HepG2 (cell line): ENCODE measurements at regions not wholly inside any gene's neighbourhood (a gene's known extent, or its start where the extent isn't known, plus 50 kb on each side); places are given as distances from the start of the nearest gene placed in this dataset.
"Not testable (repeated sequence)": the region's sequence is repeated elsewhere in the genome, so short reads cannot be mapped to it uniquely, and the experiment has no call there.

Experiments
- ATAC-seq: fragments of 200-7000 bp; cut with Tn5 transposase; 3 replicates; pipeline ENCODE4 v1.9.1; 2020; ENCODE audit warnings: mild to moderate bottlenecking, moderate library complexity
- BruUV-seq: library from RNA; stranded (reverse); fragments of 400-500 nt; replicated peaks from 2 replicates; lab custom pipeline; 2021; lab: Mats Ljungman, UMichigan
- CTCF ChIA-PET: fragments of 300-600 bp; formaldehyde crosslinking; extraction: SDS; loops from one replicate; lab custom pipeline; 2021; ENCODE audit warnings: low total read pairs, inconsistent platforms, low intra/inter-chr PET ratio; lab: Yijun Ruan, JAX
- POLR2A ChIA-PET: fragments of 350-600 bp; sonication (Branson Sonifier 250); formaldehyde crosslinking; loops from one replicate; lab custom pipeline; 2020; ENCODE audit warnings: antibody characterized with exemption, inconsistent platforms; lab: Yijun Ruan, JAX
- DNase-seq: peaks from one replicate; pipeline ENCODE4 v3.0.0-alpha.2; 2015; ENCODE audit warnings: low spot score
- FAIRE-seq: peaks from 3 replicates; lab custom pipeline; 2011; peaks lifted over from hg19 to GRCh38; lab: Jason Lieb, UNC
- H2AFZ ChIP-seq: one replicate; pipeline ENCODE4 v1.6.1; 2011; ENCODE audit warnings: low read length, inconsistent platforms
- H3K27ac ChIP-seq: fragments of 300-600 bp; 3 replicates; pipeline ENCODE4 v1.8.0; 2011; ENCODE audit warnings: mixed run types, mild to moderate bottlenecking, mixed read lengths, low read length, inconsistent platforms; ENCODE audit not compliant: insufficient read depth; ENCODE audit errors: extremely low read length
- H3K27me3 ChIP-seq, 2 experiments: fragments of 200-600 bp in 1 of 2; 2 replicates in 1 of 2; 3 replicates in 1 of 2; pipeline versions ENCODE4 v1.6.0 to v1.8.0; 2011; ENCODE audit warnings: low read length in 2 of 2, mild to moderate bottlenecking in 2 of 2, moderate library complexity in 2 of 2, inconsistent platforms in 1 of 2; ENCODE audit not compliant: insufficient read depth in 2 of 2, control insufficient read depth in 1 of 2
- H3K36me3 ChIP-seq, 2 experiments: fragments of 200-600 bp in 1 of 2; replicated peaks in 1 of 2; 2 replicates in 1 of 2; 3 replicates in 1 of 2; pipeline versions ENCODE4 v1.5.1 to v1.8.0; 2011; ENCODE audit warnings: low read length in 2 of 2, inconsistent platforms in 1 of 2; ENCODE audit not compliant: insufficient read depth in 2 of 2, control insufficient read depth in 1 of 2
- H3K4me1 ChIP-seq: 2 replicates; pipeline ENCODE4 v1.5.1; 2012; ENCODE audit warnings: low read length, inconsistent platforms; ENCODE audit not compliant: insufficient read depth
- H3K4me2 ChIP-seq: 2 replicates; pipeline ENCODE4 v1.6.0; 2011; ENCODE audit warnings: low read depth, low read length, inconsistent platforms
- H3K4me3 ChIP-seq, 3 experiments: fragments of 200-600 bp in 1 of 3; sonication (generic), shearing (Covaris generic) in 1 of 3; replicated peaks in 1 of 3; 2 replicates each; pipeline ENCODE4 v1.5.1; 2011 to 2016; ENCODE audit warnings: low read length in 3 of 3, inconsistent platforms in 2 of 3, low read depth in 2 of 3, mild to moderate bottlenecking in 2 of 3, control low read depth in 1 of 3, mixed read lengths in 1 of 3; ENCODE audit not compliant: insufficient read depth in 1 of 3
- H3K79me2 ChIP-seq: one replicate; pipeline ENCODE4 v1.6.1; 2011; ENCODE audit warnings: low read length, inconsistent platforms; ENCODE audit not compliant: insufficient read depth
- H3K9ac ChIP-seq: 2 replicates; pipeline ENCODE4 v1.6.0; 2011; ENCODE audit warnings: mild to moderate bottlenecking, low read depth, low read length, inconsistent platforms; ENCODE audit not compliant: insufficient read depth
- H3K9me3 ChIP-seq: 2 replicates; pipeline ENCODE4 v1.5.1; 2012; ENCODE audit warnings: mild to moderate bottlenecking, low read length
- H4K20me1 ChIP-seq: 2 replicates; pipeline ENCODE4 v1.6.0; 2011; ENCODE audit warnings: inconsistent platforms, mild to moderate bottlenecking, low read length, moderate library complexity; ENCODE audit not compliant: insufficient read depth
- ONECUT2 ChIP-seq: sonication (generic); formaldehyde crosslinking; IDR thresholded peaks from 2 replicates; pipeline ENCODE4 v1.4.0; 2020; ENCODE audit warnings: missing genetic modification reagents
- SUZ12 ChIP-seq: fragments of 150-350 bp; IDR thresholded peaks from 2 replicates; pipeline ENCODE4 v1.6.1; 2014; ENCODE audit warnings: low read depth, low read length
- ZNF124 ChIP-seq: sonication (generic); formaldehyde crosslinking; IDR thresholded peaks from 2 replicates; pipeline ENCODE4 v1.4.0; 2020; ENCODE audit warnings: missing genetic modification reagents
- WGBS: methylation state at CpG from one replicate; pipeline ENCODE4 v1.1.6; 2017; ENCODE audit warnings: low lambda C conversion rate; 5-methylcytosine and 5-hydroxymethylcytosine counted together
- in situ Hi-C: cut with HindIII; loops from 2 replicates; pipeline ENCODE4 v1.10.0; 2017; ENCODE audit warnings: low pct_unique_long_range_greater_than_20kb; ENCODE audit not compliant: extremely low pct_ligation_motif_present
- intact Hi-C: fragments of 100-400 bp; cut with micrococcal nuclease; formaldehyde crosslinking; loops from one replicate; pipeline ENCODE4 v1.10.0; 2022; ENCODE audit not compliant: unreplicated experiment
- TF ChIP-seq, protein P1 (sequence below): sonication (generic); formaldehyde crosslinking; conservative IDR thresholded peaks from 2 replicates; pipeline ENCODE4 v1.4.0; 2020; ENCODE audit warnings: missing genetic modification reagents

DNA sequence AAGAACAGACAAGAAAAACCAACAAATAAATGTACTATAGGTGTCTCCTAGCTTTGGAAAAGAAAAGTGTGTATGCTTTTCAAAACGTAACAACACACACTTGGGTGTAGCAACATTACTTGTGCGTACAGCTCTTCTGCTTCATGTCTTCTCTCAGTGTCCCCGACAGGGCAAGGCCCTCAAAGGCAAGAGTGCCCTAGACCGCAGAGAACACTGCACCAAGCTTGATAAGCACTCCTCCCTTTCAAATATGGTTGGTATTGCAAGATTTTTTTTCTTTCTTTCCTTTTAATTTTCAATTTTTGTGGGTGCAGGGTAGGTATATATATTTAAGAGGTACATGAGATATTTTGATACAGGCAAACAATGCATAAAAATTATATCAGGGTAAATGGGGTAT is 106.8 kb downstream of the EIF4E start (continued):
- TF ChIP-seq, protein P1, sequence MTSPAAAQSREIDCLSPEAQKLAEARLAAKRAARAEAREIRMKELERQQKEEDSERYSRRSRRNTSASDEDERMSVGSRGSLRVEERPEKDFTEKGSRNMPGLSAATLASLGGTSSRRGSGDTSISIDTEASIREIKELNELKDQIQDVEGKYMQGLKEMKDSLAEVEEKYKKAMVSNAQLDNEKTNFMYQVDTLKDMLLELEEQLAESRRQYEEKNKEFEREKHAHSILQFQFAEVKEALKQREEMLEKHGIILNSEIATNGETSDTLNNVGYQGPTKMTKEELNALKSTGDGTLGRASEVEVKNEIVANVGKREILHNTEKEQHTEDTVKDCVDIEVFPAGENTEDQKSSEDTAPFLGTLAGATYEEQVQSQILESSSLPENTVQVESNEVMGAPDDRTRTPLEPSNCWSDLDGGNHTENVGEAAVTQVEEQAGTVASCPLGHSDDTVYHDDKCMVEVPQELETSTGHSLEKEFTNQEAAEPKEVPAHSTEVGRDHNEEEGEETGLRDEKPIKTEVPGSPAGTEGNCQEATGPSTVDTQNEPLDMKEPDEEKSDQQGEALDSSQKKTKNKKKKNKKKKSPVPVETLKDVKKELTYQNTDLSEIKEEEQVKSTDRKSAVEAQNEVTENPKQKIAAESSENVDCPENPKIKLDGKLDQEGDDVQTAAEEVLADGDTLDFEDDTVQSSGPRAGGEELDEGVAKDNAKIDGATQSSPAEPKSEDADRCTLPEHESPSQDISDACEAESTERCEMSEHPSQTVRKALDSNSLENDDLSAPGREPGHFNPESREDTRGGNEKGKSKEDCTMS (CRISPR knock-in tag) = no peak

DNA sequence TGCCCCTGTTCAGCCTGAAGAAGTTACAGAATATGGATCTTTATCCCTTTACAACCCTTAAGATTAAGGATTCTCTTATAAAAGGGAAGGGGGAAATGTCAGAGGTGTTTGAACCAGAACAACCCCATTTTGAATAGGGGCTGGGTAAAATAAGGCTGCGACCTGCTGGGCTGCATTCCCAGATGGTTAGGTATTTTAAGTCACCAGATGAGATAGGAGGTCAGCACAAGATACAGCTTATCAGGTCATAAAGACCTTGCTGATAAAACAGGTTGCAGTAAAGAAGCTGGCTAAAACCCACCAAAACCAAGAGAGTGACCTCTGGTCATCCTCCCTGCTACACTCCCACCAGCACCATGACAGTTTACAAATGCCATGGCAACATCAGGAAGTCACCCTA is 110.8 kb downstream of the EIF4E start:
- CTCF ChIA-PET, FAIRE-seq: not testable (repeated sequence)

DNA sequence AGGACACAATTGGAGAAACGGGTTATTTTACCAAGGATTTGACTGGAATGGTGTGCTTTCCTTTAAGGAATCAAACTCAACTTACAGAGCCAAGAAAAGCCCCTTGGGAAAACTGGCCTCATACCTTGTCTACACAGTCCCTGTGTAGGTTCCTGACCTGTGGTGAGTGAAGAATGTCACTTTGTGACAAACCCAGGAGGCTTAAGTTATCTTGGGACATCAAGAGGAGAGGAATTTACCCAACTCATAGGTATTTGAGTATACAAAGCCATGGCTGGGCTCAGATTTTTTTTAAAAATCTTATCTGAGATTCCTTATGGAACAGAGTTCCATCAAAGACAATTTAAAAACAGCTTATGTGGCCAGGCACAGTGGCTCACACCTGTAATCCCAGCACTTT is 112.1 kb downstream of the EIF4E start:
- no peaks in the 10 kb centered on the region for H3K4me1 ChIP-seq
- no peak overlapping the region for H3K4me3 ChIP-seq
- no peak for TF ChIP-seq ONECUT2 (CRISPR knock-in tag)
- no peak for TF ChIP-seq ZNF124 (CRISPR knock-in tag)
- TF ChIP-seq SUZ12 = no peak
- TF ChIP-seq, all 625 proteins: peak for 0
- Histone ChIP-seq H3K27ac (no peak overlapping the region), H3K79me2 (no peaks in the 10 kb centered on the region), H3K4me2 (no peak overlapping the region), H3K9me3 (no peaks in the 10 kb centered on the region), H3K27me3 (no peaks in the 10 kb centered on the region), H3K9ac (no peak overlapping the region), H2AFZ (no peak overlapping the region), H3K36me3 (no peaks in the 10 kb centered on the region), H4K20me1 (no peaks in the 10 kb centered on the region)
- WGBS = 0% methylated on average over 1 of the region's 1 CpG
- in situ Hi-C loops (no loop called here), intact Hi-C loops (no loop called here)
- no peak for FAIRE-seq
- no peak for DNase-seq
- ATAC-seq = no peak
- no TSS peak for BruUV-seq
- ChIA-PET POLR2A (no interaction called here), CTCF (no interaction called here)

More for the DNA sequence above, 110.8 kb downstream of the EIF4E start:
- H3K27ac ChIP-seq, H2AFZ ChIP-seq, H3K9ac ChIP-seq, DNase-seq, H3K4me2 ChIP-seq, H3K36me3 ChIP-seq, intact Hi-C loops, BruUV-seq, H4K20me1 ChIP-seq, H3K27me3 ChIP-seq, in situ Hi-C loops, H3K4me1 ChIP-seq, H3K79me2 ChIP-seq, H3K4me3 ChIP-seq, ATAC-seq, POLR2A ChIA-PET, H3K9me3 ChIP-seq: not testable (repeated sequence)
- 13% methylated on average over 1 of the region's 1 CpG for WGBS
